PC-9 (cell line): ENCODE measurements at regions not wholly inside any gene's neighbourhood (a gene's known extent, or its start where the extent isn't known, plus 50 kb on each side); places are given as distances from the start of the nearest gene placed in this dataset.

Experiments
- BruUV-seq: library from RNA; stranded (reverse); fragments of 400-500 nt; replicated peaks from 2 replicates; lab custom pipeline; 2021; lab: Mats Ljungman, UMichigan
- CTCF ChIA-PET: fragments of 300-600 bp; sonication (Branson Sonifier 250); formaldehyde crosslinking; loops from one replicate; lab custom pipeline; 2022; ENCODE audit warnings: antibody characterized with exemption; lab: Charles Lee
- POLR2A ChIA-PET: fragments of 300-600 bp; sonication (Branson Sonifier 250); formaldehyde crosslinking; loops from one replicate; lab custom pipeline; 2022; ENCODE audit warnings: antibody characterized with exemption; ENCODE audit not compliant: unreplicated experiment; lab: Charles Lee
- DNase-seq, 2 experiments: peaks; one replicate each; pipeline versions ENCODE4 v3.0.0 to v3.0.0-alpha.2; 2015 to 2022; ENCODE audit warnings: mixed read lengths in 1 of 2
- H2AFZ ChIP-seq: fragments of 200-600 bp; sonication (generic); 2 replicates; pipeline ENCODE4 v1.8.1; 2017; ENCODE audit warnings: antibody characterized with exemption
- H3F3A ChIP-seq: fragments of 200-600 bp; sonication (generic); 2 replicates; pipeline ENCODE4 v1.8.1; 2017; ENCODE audit warnings: antibody characterized with exemption, mild to moderate bottlenecking, low read depth; ENCODE audit not compliant: insufficient read depth
- H3K27ac ChIP-seq: fragments of 200-600 bp; sonication (generic); 2 replicates; pipeline ENCODE4 v1.6.1; 2016; ENCODE audit warnings: mixed run types
- H3K27me3 ChIP-seq: fragments of 200-600 bp; sonication (generic); 2 replicates; pipeline ENCODE4 v1.6.1; 2016; ENCODE audit warnings: low read depth, mixed run types; ENCODE audit not compliant: insufficient read depth
- H3K36me3 ChIP-seq: fragments of 200-600 bp; sonication (generic); 2 replicates; pipeline ENCODE4 v1.6.1; 2016; ENCODE audit warnings: low read depth, mixed run types
- H3K4me1 ChIP-seq: fragments of 200-600 bp; sonication (generic); replicated peaks from 2 replicates; pipeline ENCODE4 v1.6.1; 2016; ENCODE audit warnings: mixed run types; ENCODE audit not compliant: insufficient read depth
- H3K4me2 ChIP-seq: fragments of 200-600 bp; sonication (generic); 2 replicates; pipeline ENCODE4 v1.6.1; 2017; ENCODE audit warnings: mixed run types
- H3K4me3 ChIP-seq: fragments of 200-600 bp; sonication (generic); 2 replicates; pipeline ENCODE4 v1.6.1; 2016; ENCODE audit warnings: mixed run types
- H3K79me2 ChIP-seq: fragments of 200-600 bp; sonication (generic); 2 replicates; pipeline ENCODE4 v1.6.1; 2017; ENCODE audit warnings: low read depth, mixed run types
- H3K9me2 ChIP-seq: fragments of 200-600 bp; sonication (generic); 2 replicates; pipeline ENCODE4 v1.8.1; 2017; ENCODE audit warnings: mild to moderate bottlenecking; ENCODE audit not compliant: insufficient read depth
- H3K9me3 ChIP-seq: fragments of 200-600 bp; sonication (generic); 2 replicates; pipeline ENCODE4 v1.8.1; 2016; ENCODE audit warnings: low read depth; ENCODE audit not compliant: insufficient read depth
- H4K20me1 ChIP-seq: fragments of 200-600 bp; sonication (generic); 2 replicates; pipeline ENCODE4 v1.8.1; 2017; ENCODE audit not compliant: insufficient read depth
- EZH2 ChIP-seq: fragments of 200-600 bp; sonication (generic); IDR thresholded peaks from 2 replicates; pipeline ENCODE4 v1.8.0; 2017; ENCODE audit warnings: antibody characterized with exemption, low read depth
- intact Hi-C: fragments of 100-400 bp; cut with micrococcal nuclease; formaldehyde crosslinking; loops from one replicate; pipeline ENCODE4 v1.10.0; 2022; ENCODE audit not compliant: unreplicated experiment
- TF ChIP-seq, protein P1 (sequence below): fragments of 200-600 bp; sonication (generic); conservative IDR thresholded peaks from 2 replicates; pipeline ENCODE4 v1.6.1; 2017; ENCODE audit warnings: mixed run types, antibody characterized with exemption, mild to moderate bottlenecking, moderate library complexity

DNA sequence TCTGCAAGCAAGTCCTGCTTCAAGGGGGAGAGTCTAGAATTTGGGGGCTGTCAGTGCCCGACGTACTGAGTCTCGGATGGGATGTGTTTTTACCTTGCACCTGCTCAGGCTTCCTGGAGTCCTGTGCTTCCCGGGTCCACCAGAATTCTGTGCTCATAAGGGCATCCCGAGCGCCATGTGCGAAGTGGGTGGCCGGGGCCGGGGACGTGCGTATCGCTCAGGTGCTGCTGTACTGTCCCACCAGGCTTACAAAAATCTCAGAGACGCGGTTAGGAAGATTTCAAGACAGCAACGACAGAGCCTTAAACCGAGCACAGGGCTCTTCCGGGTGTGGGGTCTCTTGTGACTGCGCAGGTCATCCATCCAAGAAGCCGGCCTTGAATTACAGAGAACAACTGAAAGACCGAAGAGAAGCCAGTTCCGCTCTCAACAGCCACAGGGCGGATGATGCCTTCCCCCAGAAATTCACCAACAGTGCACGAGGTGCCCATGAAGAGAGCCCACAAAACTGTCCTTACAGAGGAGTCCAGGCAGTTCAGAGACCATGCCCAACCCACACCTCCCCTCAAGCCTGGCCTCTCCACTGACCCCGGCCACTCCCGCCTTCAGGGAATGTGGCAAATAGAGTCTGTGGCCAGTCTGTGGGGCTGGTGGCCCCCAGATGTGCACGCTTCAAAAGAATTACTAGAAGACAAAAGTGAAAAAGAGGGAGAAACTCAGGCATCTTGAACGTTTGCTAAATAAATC is 104.7 kb downstream of the PXDC1 start:
- DNase-seq = no peak
- BruUV-seq = no TSS peak
- H3K27me3 ChIP-seq = no peaks in the 10 kb centered on the region
- intact Hi-C loops = no loop called here
- CTCF ChIA-PET = no interaction called here
- H3K79me2 ChIP-seq = no peaks in the 10 kb centered on the region
- H3K9me3 ChIP-seq = no peaks in the 10 kb centered on the region
- H3K4me2 ChIP-seq = no peak overlapping the region
- no peaks in the 10 kb centered on the region for H4K20me1 ChIP-seq
- H3K27ac ChIP-seq = no peak overlapping the region
- no peaks in the 10 kb centered on the region for H3K4me1 ChIP-seq
- H2AFZ ChIP-seq = no peak overlapping the region
- no peaks in the 10 kb centered on the region for H3K36me3 ChIP-seq
- TF ChIP-seq EZH2 = no peak
- TF ChIP-seq, protein P1, sequence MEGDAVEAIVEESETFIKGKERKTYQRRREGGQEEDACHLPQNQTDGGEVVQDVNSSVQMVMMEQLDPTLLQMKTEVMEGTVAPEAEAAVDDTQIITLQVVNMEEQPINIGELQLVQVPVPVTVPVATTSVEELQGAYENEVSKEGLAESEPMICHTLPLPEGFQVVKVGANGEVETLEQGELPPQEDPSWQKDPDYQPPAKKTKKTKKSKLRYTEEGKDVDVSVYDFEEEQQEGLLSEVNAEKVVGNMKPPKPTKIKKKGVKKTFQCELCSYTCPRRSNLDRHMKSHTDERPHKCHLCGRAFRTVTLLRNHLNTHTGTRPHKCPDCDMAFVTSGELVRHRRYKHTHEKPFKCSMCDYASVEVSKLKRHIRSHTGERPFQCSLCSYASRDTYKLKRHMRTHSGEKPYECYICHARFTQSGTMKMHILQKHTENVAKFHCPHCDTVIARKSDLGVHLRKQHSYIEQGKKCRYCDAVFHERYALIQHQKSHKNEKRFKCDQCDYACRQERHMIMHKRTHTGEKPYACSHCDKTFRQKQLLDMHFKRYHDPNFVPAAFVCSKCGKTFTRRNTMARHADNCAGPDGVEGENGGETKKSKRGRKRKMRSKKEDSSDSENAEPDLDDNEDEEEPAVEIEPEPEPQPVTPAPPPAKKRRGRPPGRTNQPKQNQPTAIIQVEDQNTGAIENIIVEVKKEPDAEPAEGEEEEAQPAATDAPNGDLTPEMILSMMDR = no peak
- POLR2A ChIA-PET = no interaction called here
- H3F3A ChIP-seq = no peaks in the 10 kb centered on the region
- no peaks in the 10 kb centered on the region for H3K9me2 ChIP-seq
- no peak overlapping the region for H3K4me3 ChIP-seq

- no peaks in the 10 kb centered on the region for H3K79me2 ChIP-seq
- H3K36me3 ChIP-seq = no peaks in the 10 kb centered on the region
- no peaks in the 10 kb centered on the region for H4K20me1 ChIP-seq
- BruUV-seq = no TSS peak
- H3K9me2 ChIP-seq = no peaks in the 10 kb centered on the region
- H3K4me3 ChIP-seq = no peak overlapping the region
- CTCF ChIA-PET = no interaction called here
- H3K27me3 ChIP-seq = no peaks in the 10 kb centered on the region
- H3K27ac ChIP-seq = no peak overlapping the region
- intact Hi-C loops = no loop called here
- no peak for TF ChIP-seq EZH2
- TF ChIP-seq, protein P1 = no peak
- no peak for DNase-seq
- no peaks in the 10 kb centered on the region for H3K9me3 ChIP-seq
- H2AFZ ChIP-seq = no peak overlapping the region
- H3K4me1 ChIP-seq = no peaks in the 10 kb centered on the region
- H3K4me2 ChIP-seq = no peak overlapping the region
- H3F3A ChIP-seq = no peaks in the 10 kb centered on the region
- POLR2A ChIA-PET = no interaction called here
Observed at GRCh38 chr6:3644739-3645012, 106.8 kb downstream of the PXDC1 start.

- no peaks in the 10 kb centered on the region for H3K9me3 ChIP-seq
- CTCF ChIA-PET = no interaction called here
- no peaks in the 10 kb centered on the region for H3K9me2 ChIP-seq
- H3K79me2 ChIP-seq = no peaks in the 10 kb centered on the region
- TF ChIP-seq, protein P1 = no peak
- TF ChIP-seq EZH2 = no peak
- H4K20me1 ChIP-seq = no peaks in the 10 kb centered on the region
- no peaks in the 10 kb centered on the region for H3F3A ChIP-seq
- BruUV-seq = no TSS peak
- no peak overlapping the region for H3K4me3 ChIP-seq
- H3K4me2 ChIP-seq = no peak overlapping the region
- intact Hi-C loops = no loop called here
- no peak for DNase-seq
- no peak overlapping the region for H3K27ac ChIP-seq
- H3K4me1 ChIP-seq = no peaks in the 10 kb centered on the region
- H3K27me3 ChIP-seq = no peaks in the 10 kb centered on the region
- H2AFZ ChIP-seq = no peak overlapping the region
- H3K36me3 ChIP-seq = no peaks in the 10 kb centered on the region
- POLR2A ChIA-PET = no interaction called here
Observed at GRCh38 chr6:3643921-3644738, 107.4 kb downstream of the PXDC1 start.
